H9 (cell line): ENCODE measurements at regions not wholly inside any gene's neighbourhood (a gene's known extent, or its start where the extent isn't known, plus 50 kb on each side); places are given as distances from the start of the nearest gene placed in this dataset.

Experiments
- DNase-seq: peaks from one replicate; pipeline ENCODE4 v3.0.0-alpha.2; 2017
- H2AFZ ChIP-seq: one replicate; pipeline ENCODE4 v1.6.1; 2013; ENCODE audit warnings: mild to moderate bottlenecking, low read length, control low read depth, moderate library complexity
- H2AK5ac ChIP-seq: 2 replicates; pipeline ENCODE4 v1.6.1; 2013; ENCODE audit warnings: low read length, control low read depth, mixed read lengths; ENCODE audit not compliant: insufficient read length
- H2BK120ac ChIP-seq: one replicate; pipeline ENCODE4 v1.6.1; 2013; ENCODE audit warnings: low read depth, mild to moderate bottlenecking, low read length, control low read depth, inconsistent platforms; ENCODE audit not compliant: poor library complexity, severe bottlenecking
- H2BK12ac ChIP-seq: 2 replicates; pipeline ENCODE4 v1.6.1; 2013; ENCODE audit warnings: low read length, control low read depth, mixed read lengths, low read depth; ENCODE audit not compliant: insufficient read length
- H2BK15ac ChIP-seq: 2 replicates; pipeline ENCODE4 v1.6.1; 2013; ENCODE audit warnings: low read depth, low read length, control low read depth
- H2BK20ac ChIP-seq: one replicate; pipeline ENCODE4 v1.6.1; 2013; ENCODE audit warnings: low read depth, mild to moderate bottlenecking, low read length, control low read depth, inconsistent platforms; ENCODE audit not compliant: poor library complexity, severe bottlenecking
- H2BK5ac ChIP-seq: 2 replicates; pipeline ENCODE4 v1.6.1; 2013; ENCODE audit warnings: low read length, control low read depth, mixed read lengths; ENCODE audit not compliant: insufficient read length
- H3K14ac ChIP-seq: 2 replicates; pipeline ENCODE4 v1.6.1; 2013; ENCODE audit warnings: low read length, control low read depth; ENCODE audit not compliant: insufficient read depth
- H3K18ac ChIP-seq: 2 replicates; pipeline ENCODE4 v1.6.1; 2013; ENCODE audit warnings: low read depth, mild to moderate bottlenecking, mixed read lengths, low read length, control low read depth; ENCODE audit not compliant: insufficient read length
- H3K23ac ChIP-seq: 2 replicates; pipeline ENCODE4 v1.6.1; 2013; ENCODE audit warnings: low read length, control low read depth, mixed read lengths, low read depth; ENCODE audit not compliant: insufficient read length
- H3K23me2 ChIP-seq: 2 replicates; pipeline ENCODE4 v1.6.1; 2013; ENCODE audit warnings: low read depth, mild to moderate bottlenecking, mixed read lengths, low read length, control low read depth; ENCODE audit not compliant: insufficient read length, poor library complexity, severe bottlenecking
- H3K27ac ChIP-seq: 2 replicates; pipeline ENCODE4 v1.5.1; 2013; ENCODE audit warnings: low read length, control low read depth, mixed read lengths, low read depth; ENCODE audit not compliant: insufficient read length
- H3K27me3 ChIP-seq: 2 replicates; pipeline ENCODE4 v1.6.1; 2013; ENCODE audit warnings: low read length, control low read depth, inconsistent platforms; ENCODE audit not compliant: insufficient read depth
- H3K4ac ChIP-seq: 2 replicates; pipeline ENCODE4 v1.6.1; 2013; ENCODE audit warnings: low read depth, mild to moderate bottlenecking, control low read depth, inconsistent platforms, low read length, moderate library complexity
- H3K4me1 ChIP-seq: 2 replicates; pipeline ENCODE4 v1.6.1; 2013; ENCODE audit warnings: low read length, control low read depth, inconsistent platforms; ENCODE audit not compliant: insufficient read depth
- H3K4me2 ChIP-seq: 2 replicates; pipeline ENCODE4 v1.6.1; 2013; ENCODE audit warnings: low read length, control low read depth, mixed read lengths; ENCODE audit not compliant: insufficient read length, insufficient read depth
- H3K56ac ChIP-seq: 2 replicates; pipeline ENCODE4 v1.6.1; 2013; ENCODE audit warnings: low read depth, mild to moderate bottlenecking, mixed read lengths, low read length, control low read depth; ENCODE audit not compliant: insufficient read length
- H3K79me1 ChIP-seq: 2 replicates; pipeline ENCODE4 v1.6.1; 2013; ENCODE audit warnings: low read depth, mild to moderate bottlenecking, moderate library complexity, low read length, control low read depth, inconsistent platforms; ENCODE audit not compliant: insufficient read depth, poor library complexity, severe bottlenecking
- H3K79me2 ChIP-seq: 2 replicates; pipeline ENCODE4 v1.6.1; 2013; ENCODE audit warnings: low read length, control low read depth, inconsistent platforms; ENCODE audit not compliant: insufficient read depth
- H3K9ac ChIP-seq: 2 replicates; pipeline ENCODE4 v1.6.1; 2013; ENCODE audit warnings: low read length, control low read depth, mixed read lengths; ENCODE audit not compliant: insufficient read length; ENCODE audit errors: extremely low read depth
- H3K9me3 ChIP-seq: one replicate; pipeline ENCODE4 v1.6.1; 2013; ENCODE audit warnings: low read depth, low read length, inconsistent platforms; ENCODE audit not compliant: control insufficient read depth
- H3T11ph ChIP-seq: one replicate; pipeline ENCODE4 v1.6.1; 2013; ENCODE audit warnings: mild to moderate bottlenecking, low read length, control low read depth, inconsistent platforms
- H4K20me1 ChIP-seq: one replicate; pipeline ENCODE4 v1.6.1; 2013; ENCODE audit not compliant: control insufficient read depth, insufficient read length, insufficient read depth
- H4K5ac ChIP-seq: 2 replicates; pipeline ENCODE4 v1.6.1; 2013; ENCODE audit warnings: low read depth, mild to moderate bottlenecking, mixed read lengths, low read length, control low read depth; ENCODE audit not compliant: insufficient read length
- H4K8ac ChIP-seq: replicated peaks from 2 replicates; pipeline ENCODE4 v1.6.1; 2013; ENCODE audit warnings: low read length, control low read depth, mixed read lengths, low read depth; ENCODE audit not compliant: insufficient read length
- H4K91ac ChIP-seq: 2 replicates; pipeline ENCODE4 v1.6.1; 2013; ENCODE audit warnings: low read depth, mild to moderate bottlenecking, moderate library complexity, mixed read lengths, low read length, control low read depth; ENCODE audit not compliant: insufficient read length
- H3K27ac Mint-ChIP-seq, 3 experiments: 2 replicates in 2 of 3; 3 replicates in 1 of 3; pipeline ENCODE4 v1.8.0; 2020 to 2021; ENCODE audit warnings: mixed read lengths in 3 of 3, mild to moderate bottlenecking in 1 of 3, moderate library complexity in 1 of 3
- H3K27me3 Mint-ChIP-seq: 2 replicates; pipeline ENCODE4 v1.8.0; 2021; ENCODE audit warnings: low read depth, mild to moderate bottlenecking, moderate library complexity, mixed read lengths
- H3K36me3 Mint-ChIP-seq, 3 experiments: 2 replicates in 2 of 3; 3 replicates in 1 of 3; pipeline ENCODE4 v1.8.0; 2020 to 2021; ENCODE audit warnings: low read depth in 3 of 3, mixed read lengths in 3 of 3; ENCODE audit not compliant: insufficient read depth in 1 of 3
- H3K4me1 Mint-ChIP-seq, 2 experiments: 2 replicates each; pipeline ENCODE4 v1.8.0; 2020; ENCODE audit warnings: mixed read lengths in 2 of 2
- H3K4me3 Mint-ChIP-seq, 2 experiments: 2 replicates in 1 of 2; 3 replicates in 1 of 2; pipeline ENCODE4 v1.8.0; 2020 to 2021; ENCODE audit warnings: mild to moderate bottlenecking in 2 of 2, mixed read lengths in 2 of 2, moderate library complexity in 1 of 2
- H3K9me3 Mint-ChIP-seq, 2 experiments: 2 replicates in 1 of 2; 3 replicates in 1 of 2; pipeline ENCODE4 v1.8.0; 2020; ENCODE audit warnings: mild to moderate bottlenecking in 2 of 2, mixed read lengths in 2 of 2, moderate library complexity in 1 of 2
- CTCF ChIP-seq: fragments of 200-600 bp; sonication (generic); conservative IDR thresholded peaks from 3 replicates; pipeline ENCODE4 v1.8.0; 2021; ENCODE audit warnings: antibody characterized with exemption, mild to moderate bottlenecking
- WGBS: extraction: QIAGEN DNeasy Blood & Tissue Kit; methylation state at CpG from one replicate; pipeline ENCODE4 v1.1.7; 2013; ENCODE audit warnings: missing lambda C conversion rate, low lambda C conversion rate, mixed read lengths; ENCODE audit not compliant: insufficient read length; ENCODE audit errors: extremely low coverage; 5-methylcytosine and 5-hydroxymethylcytosine counted together

GRCh38 chr1:143718021-143718420 is 253.8 kb downstream of the FAM72C start:
- no peaks in the 10 kb centered on the region for H3K27me3 ChIP-seq
- H4K8ac ChIP-seq: no peak overlapping the region
- no peaks in the 10 kb centered on the region for H3K23me2 ChIP-seq
- no peak overlapping the region for H2BK120ac ChIP-seq
- no CpG with 5 or more reads among the region's 16 CpGs for WGBS
- H2BK15ac ChIP-seq: no peak overlapping the region
- H2AFZ ChIP-seq: no peak overlapping the region
- no peaks in the 10 kb centered on the region for H4K20me1 ChIP-seq
- H3K4ac ChIP-seq: no peak overlapping the region
- no peaks in the 10 kb centered on the region for H3K79me2 ChIP-seq
- H3K56ac ChIP-seq: no peak overlapping the region
- H3K14ac ChIP-seq: no peak overlapping the region
- no peaks in the 10 kb centered on the region for H3K4me1 Mint-ChIP-seq
- H3K4me3 Mint-ChIP-seq: no peak overlapping the region
- no peak overlapping the region for H3K18ac ChIP-seq
- H3K27ac Mint-ChIP-seq: no peak overlapping the region
- no peak overlapping the region for H3K9ac ChIP-seq
- no peak overlapping the region for H4K91ac ChIP-seq
- no peak overlapping the region for H2AK5ac ChIP-seq
- no peak for TF ChIP-seq CTCF
- H3K4me2 ChIP-seq: no peak overlapping the region
- DNase-seq: no peak
- H2BK5ac ChIP-seq: no peak overlapping the region
- peaks cover 61% of the 10 kb centered on the region for H3K9me3 ChIP-seq
- H3T11ph ChIP-seq: no peak overlapping the region
- no peak overlapping the region for H3K23ac ChIP-seq
- H2BK12ac ChIP-seq: no peak overlapping the region
- no peaks in the 10 kb centered on the region for H3K79me1 ChIP-seq
- H2BK20ac ChIP-seq: no peak overlapping the region
- H3K9me3 Mint-ChIP-seq: peaks cover 91 to 97% of the 10 kb centered on the region in 2 experiments
- peaks cover 10% of the 10 kb centered on the region for H3K27me3 Mint-ChIP-seq
- H3K36me3 Mint-ChIP-seq: peaks cover under 1 to 30% (median 21%) of the 10 kb centered on the region in 3 experiments; a peak in 6 of 7 replicates
- no peaks in the 10 kb centered on the region for H3K4me1 ChIP-seq
- no peak overlapping the region for H3K27ac ChIP-seq
- H4K5ac ChIP-seq: no peak overlapping the region
